KG1 (cell line): ENCODE measurements at regions not wholly inside any gene's neighbourhood (a gene's known extent, or its start where the extent isn't known, plus 50 kb on each side); places are given as distances from the start of the nearest gene placed in this dataset.

Experiments
- DNase-seq: peaks from one replicate; lab custom pipeline; 2025; lab: John Stamatoyannopoulos, UW

DNA sequence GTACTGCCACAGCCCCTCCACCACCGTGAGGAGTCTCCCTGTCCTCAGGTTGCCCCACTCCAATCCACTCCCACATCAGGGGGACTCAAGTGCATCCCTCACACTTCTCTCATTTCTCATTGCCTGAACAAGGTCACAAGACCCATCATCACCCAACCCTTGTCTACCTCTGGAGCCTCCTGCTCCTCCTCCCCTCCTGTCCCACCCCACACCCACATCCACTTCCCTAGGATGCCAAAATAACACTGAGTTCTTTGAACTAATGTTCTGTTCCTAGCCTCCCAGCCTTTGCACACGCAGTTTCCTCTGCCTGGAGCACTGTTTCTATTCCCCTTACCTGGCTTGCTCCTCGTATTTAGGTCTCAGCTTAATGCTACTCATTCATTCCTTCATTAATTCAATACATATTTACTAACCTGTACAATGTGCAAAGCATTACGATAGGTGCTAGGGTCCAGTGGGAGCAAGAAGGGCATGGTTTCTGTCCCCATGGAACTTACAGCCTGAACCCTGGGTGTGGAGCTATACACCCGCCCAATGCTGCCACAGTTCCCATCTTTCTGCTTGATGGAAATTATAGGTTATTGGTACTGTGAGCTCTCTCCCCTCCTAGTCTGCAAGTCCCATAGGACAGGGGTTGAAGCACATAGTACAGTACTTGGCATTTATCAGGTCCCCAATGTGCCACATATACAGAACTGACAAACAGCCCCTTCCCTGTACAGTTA lies 96.1 kb upstream of the GRIK3 start:
- DNase-seq, result no peak

DNA sequence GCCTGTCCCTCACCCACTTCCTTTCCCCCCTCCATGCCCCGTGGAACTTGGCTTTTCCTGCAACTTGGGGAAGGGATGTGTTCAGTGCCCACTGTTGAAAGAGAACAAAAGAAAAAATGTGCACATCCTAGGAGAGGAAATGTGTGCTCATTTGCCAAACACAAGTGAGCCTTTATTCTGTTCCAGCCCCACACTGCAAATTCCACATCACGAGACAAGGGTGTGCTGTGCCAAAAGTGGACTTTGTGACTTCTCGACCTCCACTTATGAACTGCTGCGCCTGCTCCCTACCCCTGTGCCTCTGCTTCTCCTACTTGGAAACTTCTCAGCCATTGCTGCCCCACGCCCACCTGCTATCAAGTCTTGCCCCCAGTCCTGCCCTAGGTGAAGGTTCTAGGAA lies 97.0 kb upstream of the GRIK3 start:
- no peak for DNase-seq

DNA sequence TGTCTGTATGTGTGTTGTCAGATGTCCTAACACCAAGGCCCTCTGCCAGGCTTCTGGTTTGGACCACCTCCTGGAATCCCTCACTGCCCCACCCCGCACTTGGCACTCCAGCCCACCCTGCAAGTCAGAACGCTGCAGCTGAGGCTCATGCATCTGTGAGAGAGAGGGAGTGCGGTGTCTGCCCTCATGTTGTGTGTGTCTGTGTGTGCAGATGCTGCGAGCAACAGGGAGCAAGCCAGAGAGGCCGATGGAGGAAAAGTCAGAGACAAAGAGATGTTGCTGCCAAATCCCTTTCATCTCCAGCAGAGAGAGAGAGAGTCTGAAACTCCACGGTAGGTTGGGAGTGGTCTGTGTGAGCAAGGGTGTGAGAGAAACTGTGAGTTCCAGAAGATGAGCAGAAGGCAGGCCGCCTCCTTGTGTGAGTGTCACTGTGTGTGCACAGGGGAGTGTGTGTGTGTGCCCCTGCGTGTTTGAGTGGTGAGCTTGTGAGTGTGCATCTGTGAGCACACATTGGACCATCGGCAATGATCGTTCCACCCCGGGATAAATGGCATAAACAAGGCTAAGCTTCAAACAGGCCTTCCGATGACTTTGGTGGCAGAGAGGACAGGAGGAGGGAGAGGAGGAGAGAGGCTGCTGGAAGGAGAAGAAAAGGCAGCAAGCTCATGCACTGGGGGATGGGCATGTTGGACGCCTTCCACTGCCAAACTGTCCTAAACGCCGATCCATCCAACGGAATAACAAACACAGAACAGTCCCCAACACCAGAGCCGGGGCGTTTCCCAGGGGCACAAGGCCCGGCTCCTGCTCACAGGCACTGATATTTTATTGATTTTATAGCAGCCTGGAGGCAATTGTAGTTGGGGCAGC lies 99.2 kb upstream of the GRIK3 start:
- DNase-seq, result no peak

DNA sequence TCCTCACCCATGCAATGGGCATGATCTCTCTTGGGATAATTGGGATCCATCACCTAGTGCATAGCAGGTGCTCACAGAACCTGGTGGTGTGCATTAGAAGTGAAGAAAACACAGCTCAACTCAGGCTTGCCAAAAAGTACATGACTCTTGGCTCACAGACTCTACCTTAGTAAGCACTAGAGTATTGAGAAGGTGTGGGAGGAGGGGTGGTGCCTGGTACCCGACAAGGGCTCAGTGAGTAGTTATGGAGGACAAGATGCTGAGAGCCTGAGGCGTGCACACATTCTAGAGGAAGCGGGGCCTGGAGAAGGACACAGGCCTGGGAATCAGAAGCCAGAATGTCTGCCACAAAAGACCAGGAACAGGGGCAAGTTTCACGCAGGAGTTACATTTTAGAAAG lies 100.3 kb upstream of the GRIK3 start:
- DNase-seq, result no peak

DNA sequence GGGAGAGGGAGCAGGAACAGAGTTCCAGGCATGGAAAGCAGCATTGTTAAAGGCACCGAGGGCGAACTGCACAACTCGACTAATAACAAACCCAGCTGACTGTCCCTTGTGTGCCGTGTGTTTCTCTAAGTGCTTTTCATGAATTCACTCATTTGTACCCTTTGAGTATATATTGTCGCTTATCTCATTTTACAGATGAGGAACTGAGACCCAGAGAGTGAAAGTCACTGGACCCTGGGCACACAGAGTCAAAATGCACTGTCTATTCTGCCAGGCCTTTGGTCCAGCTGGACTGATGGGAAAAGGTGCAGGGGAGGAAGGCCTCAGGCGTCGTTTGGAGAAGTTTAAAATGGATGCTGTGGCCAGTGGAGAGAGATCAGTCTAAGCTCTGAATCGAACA lies 100.7 kb upstream of the GRIK3 start:
- no peak for DNase-seq

DNA sequence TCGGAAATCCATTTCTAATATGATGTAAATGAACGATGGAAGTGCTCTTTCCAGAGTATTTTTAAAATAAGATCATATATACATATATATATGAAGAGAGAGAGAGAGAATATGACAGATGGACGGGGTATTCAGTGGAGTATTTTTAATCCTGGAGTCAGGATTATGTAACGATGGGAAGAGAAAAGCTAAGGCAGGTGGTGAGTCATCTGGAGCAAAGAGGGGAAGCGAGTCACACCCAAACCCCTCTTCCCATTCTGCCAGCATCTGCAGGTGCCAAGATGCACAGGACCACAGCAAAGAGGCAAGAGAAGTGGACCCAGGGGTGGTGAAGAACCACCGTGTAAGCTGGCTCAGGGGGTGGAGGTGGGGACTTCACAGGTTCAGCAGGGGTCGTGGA lies 102.7 kb upstream of the GRIK3 start:
- no peak for DNase-seq

DNA sequence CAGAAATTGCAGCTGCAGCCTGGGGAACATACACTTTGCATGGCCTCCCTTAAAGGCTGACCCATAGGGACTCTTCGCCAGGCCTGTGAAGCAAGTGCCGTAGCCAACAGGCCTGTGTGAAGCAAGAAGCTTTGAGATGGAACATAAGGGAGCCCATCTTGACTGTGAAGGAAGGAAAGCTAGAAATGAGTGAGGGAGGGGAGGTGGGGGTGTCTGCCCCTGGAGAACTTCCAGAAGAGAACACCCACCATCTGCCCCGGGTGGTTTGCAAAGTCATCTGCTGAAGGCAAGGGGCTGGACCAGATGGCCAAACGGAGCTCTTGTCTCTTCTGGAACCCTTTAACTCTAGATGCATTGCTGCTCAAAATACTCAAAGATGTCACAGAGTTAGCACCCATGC lies 103.3 kb upstream of the GRIK3 start:
- DNase-seq, result no peak

DNA sequence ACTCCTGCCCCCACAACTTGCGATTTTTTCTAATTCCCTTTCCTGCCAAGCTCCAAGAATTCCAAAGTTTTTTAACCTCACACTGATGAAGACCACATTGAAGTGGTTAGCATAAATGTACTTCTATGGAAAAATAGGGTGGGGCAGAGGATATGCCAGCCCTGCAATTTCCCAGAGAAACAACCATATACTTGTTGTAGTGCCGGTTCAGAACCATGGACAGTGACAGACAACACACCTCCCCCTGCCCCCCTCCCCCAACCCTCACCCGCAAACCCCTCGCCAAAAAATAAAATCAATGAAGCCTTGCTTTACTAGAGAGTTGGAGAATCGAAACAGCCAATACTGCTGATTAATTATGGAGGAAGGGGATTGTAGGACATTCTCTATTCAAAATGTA lies 109.5 kb upstream of the GRIK3 start:
- DNase-seq, result no peak

DNA sequence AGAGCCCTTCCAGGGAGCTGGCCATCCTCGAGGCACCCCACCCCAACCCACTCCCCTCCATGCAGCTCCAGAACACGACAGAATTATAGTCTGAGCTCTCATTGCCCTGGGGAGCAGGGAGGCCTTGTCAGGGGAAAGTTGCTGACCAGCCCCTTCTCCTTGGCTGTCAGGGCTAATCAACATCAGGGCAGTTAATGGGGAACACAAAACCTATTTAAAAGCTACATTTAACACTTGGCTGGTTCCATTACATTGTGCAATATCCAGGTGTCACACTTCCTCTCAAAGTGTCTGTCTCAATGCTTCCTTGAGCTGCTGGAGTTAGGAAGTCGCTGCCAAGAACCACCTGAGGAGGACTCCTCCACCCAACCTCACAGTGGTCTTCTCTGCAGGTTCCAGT lies 111.8 kb upstream of the GRIK3 start:
- DNase-seq, result no peak

DNA sequence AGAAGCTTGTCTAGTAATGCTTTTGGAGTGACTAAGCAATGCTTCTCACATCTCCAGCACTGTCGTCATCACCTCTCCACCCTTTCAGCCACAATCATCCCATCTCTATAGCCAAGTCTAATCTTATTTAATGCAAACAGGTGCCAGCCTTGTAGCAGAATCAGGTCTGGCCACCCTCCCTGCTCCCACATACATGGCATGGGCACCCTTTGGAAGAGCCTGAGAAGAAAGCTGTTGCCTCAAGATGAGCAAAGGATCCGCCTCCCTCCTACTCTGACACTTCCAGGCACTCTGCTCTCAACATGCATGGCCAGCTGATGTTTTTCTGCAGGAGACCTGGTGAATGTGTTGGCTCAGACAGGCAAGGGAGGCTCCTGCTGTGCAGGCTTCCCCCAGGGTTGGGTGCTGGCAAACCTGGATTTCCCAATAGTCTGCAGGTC lies 113.1 kb upstream of the GRIK3 start:
- no peak for DNase-seq

DNA sequence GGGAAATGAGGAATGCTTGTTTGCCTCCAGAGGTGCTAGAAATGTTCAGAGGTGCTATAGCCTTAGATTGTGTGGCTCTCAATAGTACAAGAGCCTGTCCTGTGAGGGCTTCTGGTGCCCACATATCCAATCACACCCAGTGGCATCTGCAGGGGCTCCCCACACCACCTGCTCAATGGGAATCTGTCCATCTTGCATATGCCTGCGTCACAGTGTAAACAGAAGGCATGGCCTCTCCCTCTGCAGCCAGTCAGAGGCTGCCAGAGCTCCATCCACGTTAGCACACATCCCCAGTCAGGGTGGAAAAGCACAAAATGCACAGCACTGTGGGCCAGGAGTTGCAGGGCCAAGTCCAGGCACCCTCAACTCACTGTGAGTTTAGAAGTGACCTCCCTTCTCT lies 113.6 kb upstream of the GRIK3 start:
- DNase-seq, result no peak

DNA sequence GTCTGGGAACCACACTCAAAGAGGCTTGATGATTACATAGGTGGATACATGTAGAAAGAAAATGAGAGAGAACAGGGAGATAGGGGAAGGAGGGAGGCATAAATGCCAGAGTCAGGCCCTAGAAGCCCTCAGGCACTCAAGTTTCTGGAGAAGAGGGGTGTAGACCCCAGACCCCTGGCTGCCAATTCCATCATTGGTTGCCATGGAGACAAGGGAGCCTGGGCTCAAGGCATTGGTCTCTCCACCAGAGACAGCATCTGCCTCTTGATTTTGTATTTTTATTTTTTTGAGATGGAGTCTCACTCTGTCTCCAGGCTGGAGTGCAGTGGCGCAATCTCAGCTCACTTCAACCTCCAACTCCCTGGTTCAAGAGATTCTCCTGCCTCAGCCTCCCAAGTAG lies 114.3 kb upstream of the GRIK3 start:
- no peak for DNase-seq

DNA sequence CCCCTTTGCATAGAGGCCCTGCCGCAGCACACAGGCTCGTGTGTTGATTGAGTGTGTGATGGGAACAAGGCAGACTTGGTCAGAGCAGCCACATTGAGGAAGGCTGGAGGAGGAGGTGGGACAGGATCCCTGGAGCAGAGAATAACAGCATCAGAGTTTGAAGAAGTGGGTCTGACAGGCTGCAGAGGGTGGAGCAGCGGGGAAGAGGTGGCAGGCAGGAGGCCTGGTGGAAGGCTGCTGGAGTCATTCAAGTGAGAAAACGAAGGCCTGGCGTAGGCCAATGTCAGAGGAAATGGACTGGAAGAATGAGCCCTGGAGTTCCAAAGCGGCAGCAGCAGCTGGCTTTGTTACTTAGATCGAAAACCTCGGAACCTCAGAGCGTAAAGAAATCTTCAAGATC lies 115.0 kb upstream of the GRIK3 start:
- no peak for DNase-seq

DNA sequence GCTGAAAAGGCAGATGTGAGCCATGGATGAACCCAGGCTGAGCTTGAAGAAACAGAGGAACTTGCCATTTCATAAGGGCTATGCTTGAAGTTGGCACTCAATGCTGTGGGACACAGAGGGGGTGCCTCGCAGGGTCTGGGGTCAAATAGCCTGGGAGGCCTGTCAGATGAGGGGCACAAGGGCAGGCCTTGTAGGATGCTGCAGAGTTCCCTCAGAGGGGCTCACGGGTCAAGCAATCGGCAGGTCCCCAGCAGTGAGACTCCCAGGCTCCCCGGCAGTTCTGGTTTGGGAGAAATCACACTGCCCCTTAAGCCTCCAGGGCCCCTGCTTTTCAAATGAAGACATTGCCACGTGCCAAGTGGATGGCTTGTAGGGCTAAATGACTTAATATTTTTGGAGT lies 116.7 kb upstream of the GRIK3 start:
- no peak for DNase-seq

DNA sequence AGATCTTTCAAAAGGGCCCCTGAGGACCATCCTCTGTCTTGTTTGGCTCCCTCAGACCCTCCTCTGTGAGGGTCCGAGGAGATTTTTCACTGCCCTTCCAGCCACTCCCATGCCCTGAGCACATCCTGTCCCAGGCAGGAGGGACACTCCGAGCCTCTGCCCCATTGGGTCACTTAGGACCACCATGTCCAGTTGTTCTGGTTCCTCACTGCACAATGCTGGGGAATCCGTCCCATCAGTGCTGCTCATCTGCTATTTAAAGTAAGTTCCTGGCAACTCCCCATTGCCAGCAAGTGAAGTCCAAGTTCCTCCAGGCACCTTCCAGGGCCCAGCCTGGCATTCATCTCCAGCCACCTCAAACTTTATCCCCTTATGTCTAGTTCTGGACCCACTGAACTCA lies 117.5 kb upstream of the GRIK3 start:
- no peak for DNase-seq

DNA sequence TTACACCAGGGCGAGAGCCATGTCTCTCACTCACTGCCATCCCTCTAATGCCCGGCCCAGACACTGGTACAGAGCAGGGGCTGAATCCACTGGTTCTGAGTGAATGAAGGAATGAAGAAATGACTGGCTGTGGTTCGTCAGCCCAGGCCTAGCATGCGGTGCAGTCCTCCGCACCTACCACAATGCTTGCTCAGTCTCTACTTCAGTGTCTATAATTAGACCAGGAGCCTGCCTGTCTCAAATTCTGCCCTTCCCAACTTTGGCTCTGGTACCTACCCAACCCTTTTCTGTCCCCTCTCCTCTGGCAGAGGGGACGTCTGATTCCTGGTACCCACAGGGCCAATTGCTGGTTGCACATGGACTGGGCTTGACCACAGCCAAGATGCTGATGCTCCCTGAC lies 118.2 kb upstream of the GRIK3 start:
- no peak for DNase-seq

DNA sequence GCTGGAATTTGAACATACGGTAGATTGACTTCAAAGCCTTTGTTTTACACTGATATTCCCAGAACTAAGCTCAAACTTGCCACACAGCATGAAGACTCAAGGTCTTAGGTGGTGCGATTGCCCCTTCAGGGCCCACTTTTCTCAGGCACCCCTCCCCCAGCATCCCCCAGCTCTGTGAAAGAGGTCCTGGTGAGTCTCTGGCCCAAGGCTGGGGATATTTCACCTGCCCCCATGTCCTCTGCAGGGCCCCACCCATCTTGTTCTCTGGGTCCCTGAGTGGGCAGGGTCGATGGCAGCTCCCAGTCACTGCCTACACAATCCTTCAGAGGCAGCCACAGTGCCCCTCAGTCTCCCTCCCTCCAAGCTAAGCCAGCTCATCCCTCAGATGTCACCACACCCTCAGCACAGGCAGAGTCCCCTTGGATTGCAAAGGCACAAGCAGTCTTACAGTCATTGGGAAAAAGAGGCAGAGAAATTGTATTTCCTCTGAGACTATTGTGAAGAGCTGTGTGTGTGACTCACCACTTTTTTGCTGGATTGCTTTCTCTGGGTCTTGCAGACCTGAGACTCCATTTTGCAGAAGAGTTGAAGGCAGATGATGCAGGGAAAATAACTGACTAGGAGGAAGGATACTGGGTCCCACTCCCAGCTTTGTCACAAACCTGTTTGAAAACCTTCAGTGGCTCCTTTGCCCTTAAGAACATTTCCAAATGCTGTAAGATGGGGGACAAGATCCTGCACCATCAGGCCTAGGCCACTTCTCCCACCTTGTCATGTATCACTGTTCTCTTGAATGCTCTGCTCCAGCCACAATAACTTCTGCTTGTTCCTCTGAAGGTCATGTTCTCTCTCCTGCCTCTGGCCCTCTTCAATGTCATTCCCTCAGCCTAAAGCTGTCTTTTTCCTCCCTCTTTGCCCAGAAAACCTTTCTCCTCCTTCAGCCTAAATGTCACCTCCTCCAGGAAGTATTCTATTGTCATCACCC lies 119.1 kb upstream of the GRIK3 start:
- DNase-seq, result no peak

DNA sequence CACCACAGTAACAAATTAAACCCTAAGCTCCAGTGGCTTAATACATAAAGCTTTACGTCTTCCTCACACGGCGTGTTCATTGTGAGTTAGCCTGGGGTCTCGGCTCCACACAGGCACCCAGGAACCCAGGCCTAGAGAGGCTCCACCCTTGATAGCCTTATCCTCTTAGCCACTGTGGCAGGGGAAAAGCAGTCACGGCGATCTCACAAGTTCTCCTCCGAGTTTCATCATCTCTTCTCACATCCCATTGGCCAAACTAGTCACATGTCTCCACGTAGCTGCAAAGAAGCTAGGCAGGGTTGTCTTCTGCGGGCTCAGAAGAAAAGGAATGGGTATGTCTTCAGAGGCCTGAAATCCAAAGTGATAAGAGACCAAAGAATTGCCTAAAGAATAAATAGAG lies 122.3 kb upstream of the GRIK3 start:
- no peak for DNase-seq

DNA sequence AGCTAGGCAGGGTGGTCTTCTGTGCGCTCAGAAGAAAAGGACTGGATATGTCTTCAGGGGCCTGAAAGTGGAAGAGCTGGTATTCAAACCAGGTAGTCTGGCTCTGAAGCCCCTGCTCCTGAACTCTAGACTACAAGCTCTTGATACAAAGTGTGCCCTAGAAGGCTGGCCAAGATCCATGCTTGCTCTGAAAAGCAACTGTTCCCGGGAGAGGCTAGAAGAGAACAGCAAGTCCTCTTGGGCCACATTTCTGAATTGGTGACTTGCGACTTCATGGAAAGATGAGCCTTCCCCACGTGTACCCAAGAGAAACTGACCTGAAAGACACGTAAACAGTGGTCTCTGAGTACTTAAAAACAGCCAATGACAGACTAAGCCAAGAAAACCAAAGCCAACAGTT lies 123.3 kb upstream of the GRIK3 start:
- DNase-seq, result no peak

DNA sequence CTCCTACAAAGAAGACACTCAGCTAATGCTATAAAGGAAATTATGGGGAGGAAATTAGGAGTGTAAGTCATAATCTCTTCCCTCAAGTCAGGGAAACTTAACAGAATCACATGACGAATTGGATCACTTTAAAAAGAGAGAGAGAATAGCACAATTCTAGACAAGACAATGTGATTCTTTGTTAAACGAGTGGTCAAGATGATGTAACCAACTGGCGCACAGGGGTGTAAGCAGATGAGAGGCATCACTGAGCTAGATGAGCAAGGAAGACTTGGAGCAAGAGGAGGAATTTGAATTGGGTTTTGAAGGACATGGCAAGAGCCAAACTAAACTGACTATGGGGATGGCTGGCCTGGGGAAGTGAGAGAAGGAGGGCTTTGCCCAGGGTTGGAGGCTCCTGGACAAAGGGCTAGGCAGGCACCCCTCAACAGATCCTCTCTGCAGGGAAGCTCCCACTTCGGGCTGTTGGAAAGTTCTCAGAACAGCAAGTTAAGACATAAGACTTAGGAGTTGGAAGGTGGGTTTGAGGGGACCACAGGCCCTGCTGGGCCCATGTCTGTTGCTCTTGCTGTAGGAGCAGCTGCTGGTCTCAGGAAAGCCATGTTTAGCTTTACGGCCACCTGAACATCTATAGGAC lies 123.9 kb upstream of the GRIK3 start:
- DNase-seq, result no peak

DNA sequence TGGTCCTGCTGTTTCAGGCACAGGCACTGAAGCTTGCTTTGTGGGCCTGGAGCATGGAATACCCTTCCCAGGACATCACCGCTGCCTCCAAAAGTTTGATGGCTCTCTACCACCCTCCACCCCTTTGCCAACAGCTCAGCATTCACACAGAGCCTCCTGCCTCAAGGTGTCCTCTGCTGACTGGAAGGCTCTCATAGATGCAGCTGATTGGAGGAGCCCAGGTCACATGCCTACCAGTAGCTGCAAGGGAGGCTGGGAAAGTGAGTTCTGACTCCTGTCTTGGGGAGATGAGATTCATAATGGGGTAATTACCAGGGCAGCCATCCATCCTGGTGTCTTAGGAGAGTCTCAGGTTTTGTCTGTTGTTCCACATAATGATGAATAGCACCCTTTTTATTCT lies 124.8 kb upstream of the GRIK3 start:
- DNase-seq, result no peak

DNA sequence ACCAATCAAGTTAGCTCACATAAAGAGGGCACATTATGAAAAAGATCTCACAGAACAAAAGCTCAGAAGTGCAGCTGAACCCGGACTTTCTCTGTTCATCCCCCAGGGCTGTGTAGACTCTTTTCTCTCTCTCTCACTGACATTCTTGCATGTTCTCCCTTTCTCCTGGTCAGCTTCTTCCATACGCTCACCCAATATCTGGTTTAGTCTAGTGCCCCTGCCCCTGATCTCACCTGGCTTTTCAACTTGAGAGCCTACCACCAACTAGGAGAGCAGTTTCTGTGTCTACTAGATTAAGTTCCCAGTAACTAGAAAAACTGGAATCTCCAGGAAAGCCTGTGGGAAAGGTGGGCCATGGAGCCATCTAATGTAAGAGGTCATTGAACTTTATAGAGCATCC lies 126.9 kb upstream of the GRIK3 start:
- no peak for DNase-seq
